Loucy (cell line): ENCODE measurements at regions not wholly inside any gene's neighbourhood (a gene's known extent, or its start where the extent isn't known, plus 50 kb on each side); places are given as distances from the start of the nearest gene placed in this dataset.

Source experiments
- H2AFZ ChIP-seq: fragments of 200-600 bp; sonication (generic); 2 replicates; pipeline ENCODE4 v1.6.0; 2016; ENCODE audit warnings: antibody characterized with exemption, mild to moderate bottlenecking, low read length, moderate library complexity
- H3F3A ChIP-seq: fragments of 200-600 bp; 2 replicates; pipeline ENCODE4 v1.6.0; 2016; ENCODE audit warnings: antibody characterized with exemption, low read depth, mild to moderate bottlenecking
- H3K27me3 ChIP-seq: fragments of 200-600 bp; sonication (generic); 2 replicates; pipeline ENCODE4 v1.6.1; 2014; ENCODE audit warnings: low read length, mild to moderate bottlenecking; ENCODE audit not compliant: insufficient read depth, poor library complexity, severe bottlenecking
- H3K36me3 ChIP-seq: fragments of 200-600 bp; sonication (generic); 2 replicates; pipeline ENCODE4 v1.6.1; 2016; ENCODE audit warnings: low read length; ENCODE audit not compliant: insufficient read depth
- H3K4me1 ChIP-seq: fragments of 200-600 bp; sonication (generic); 2 replicates; pipeline ENCODE4 v1.5.1; 2014; ENCODE audit warnings: low read length, mild to moderate bottlenecking; ENCODE audit not compliant: insufficient read depth, poor library complexity, severe bottlenecking
- H3K4me2 ChIP-seq: fragments of 200-600 bp; sonication (generic); 2 replicates; pipeline ENCODE4 v1.6.0; 2014; ENCODE audit warnings: antibody characterized with exemption, low read length, low read depth, mild to moderate bottlenecking; ENCODE audit not compliant: poor library complexity, severe bottlenecking
- H3K4me3 ChIP-seq: fragments of 200-600 bp; sonication (generic); 2 replicates; pipeline ENCODE4 v1.5.1; 2014; ENCODE audit warnings: low read length, mild to moderate bottlenecking, mixed read lengths; ENCODE audit not compliant: poor library complexity, severe bottlenecking
- H3K79me2 ChIP-seq: fragments of 200-600 bp; sonication (generic); 2 replicates; pipeline ENCODE4 v1.6.1; 2014; ENCODE audit warnings: low read length; ENCODE audit not compliant: insufficient read depth
- H3K9ac ChIP-seq: fragments of 200-600 bp; sonication (generic); 2 replicates; pipeline ENCODE4 v1.6.0; 2014; ENCODE audit warnings: mild to moderate bottlenecking, low read depth, low read length, moderate library complexity; ENCODE audit not compliant: poor library complexity, severe bottlenecking
- H3K9me2 ChIP-seq: fragments of 200-600 bp; sonication (generic); replicated peaks from 2 replicates; pipeline ENCODE4 v1.6.1; 2016; ENCODE audit warnings: low read depth, low read length, mixed read lengths
- H3K9me3 ChIP-seq: fragments of 200-600 bp; sonication (generic); 2 replicates; pipeline ENCODE4 v1.6.1; 2014; ENCODE audit warnings: mild to moderate bottlenecking, antibody characterized with exemption, low read length, low read depth; ENCODE audit not compliant: insufficient read depth
- H4K20me1 ChIP-seq: fragments of 200-600 bp; sonication (generic); 2 replicates; pipeline ENCODE4 v1.6.0; 2014; ENCODE audit warnings: antibody characterized with exemption, low read length, mild to moderate bottlenecking; ENCODE audit not compliant: insufficient read depth, poor library complexity, severe bottlenecking
- CTCF ChIP-seq: fragments of 200-600 bp; sonication (generic); conservative IDR thresholded peaks from 2 replicates; pipeline ENCODE4 v1.5.1; 2014; ENCODE audit warnings: mild to moderate bottlenecking, antibody characterized with exemption, low read length
- EZH2phosphoT487 ChIP-seq: fragments of 200-600 bp; IDR thresholded peaks from 2 replicates; pipeline ENCODE4 v1.6.1; 2018; ENCODE audit warnings: antibody characterized with exemption, mild to moderate bottlenecking, moderate library complexity, borderline replicate concordance

DNA sequence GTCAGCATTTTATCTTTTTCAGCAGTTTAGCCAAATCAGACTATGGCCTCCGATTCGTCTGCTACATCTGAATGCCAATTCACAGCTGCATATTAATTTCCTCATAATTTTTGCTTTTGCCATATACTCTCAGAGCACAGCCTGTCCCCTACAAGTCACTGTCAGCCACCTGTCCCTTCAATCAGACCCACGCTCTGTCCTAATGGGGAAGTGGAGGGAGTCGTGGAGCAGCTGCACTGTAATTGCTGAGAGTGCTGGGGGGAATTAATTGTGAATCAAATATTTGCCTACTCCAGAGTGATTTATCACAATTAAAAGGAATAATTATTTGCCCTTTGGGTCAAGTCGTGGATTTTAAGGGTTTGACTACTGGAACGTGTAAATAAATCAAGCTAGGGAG, 75.5 kb downstream of the EBLN2 start:
- Histone ChIP-seq H3K79me2 (no peaks in the 10 kb centered on the region), H3K36me3 (no peaks in the 10 kb centered on the region), H2AFZ (no peak overlapping the region), H3K9me3 (no peaks in the 10 kb centered on the region), H3K27me3 (peaks cover 31% of the 10 kb centered on the region), H3K4me2 (no peak overlapping the region), H3K4me1 (no peaks in the 10 kb centered on the region), H4K20me1 (no peaks in the 10 kb centered on the region), H3K4me3 (no peak overlapping the region), H3K9ac (no peak overlapping the region), H3K9me2 (no peaks in the 10 kb centered on the region), H3F3A (no peaks in the 10 kb centered on the region)
- no peak for TF ChIP-seq EZH2phosphoT487
- TF ChIP-seq CTCF, result no peak

DNA sequence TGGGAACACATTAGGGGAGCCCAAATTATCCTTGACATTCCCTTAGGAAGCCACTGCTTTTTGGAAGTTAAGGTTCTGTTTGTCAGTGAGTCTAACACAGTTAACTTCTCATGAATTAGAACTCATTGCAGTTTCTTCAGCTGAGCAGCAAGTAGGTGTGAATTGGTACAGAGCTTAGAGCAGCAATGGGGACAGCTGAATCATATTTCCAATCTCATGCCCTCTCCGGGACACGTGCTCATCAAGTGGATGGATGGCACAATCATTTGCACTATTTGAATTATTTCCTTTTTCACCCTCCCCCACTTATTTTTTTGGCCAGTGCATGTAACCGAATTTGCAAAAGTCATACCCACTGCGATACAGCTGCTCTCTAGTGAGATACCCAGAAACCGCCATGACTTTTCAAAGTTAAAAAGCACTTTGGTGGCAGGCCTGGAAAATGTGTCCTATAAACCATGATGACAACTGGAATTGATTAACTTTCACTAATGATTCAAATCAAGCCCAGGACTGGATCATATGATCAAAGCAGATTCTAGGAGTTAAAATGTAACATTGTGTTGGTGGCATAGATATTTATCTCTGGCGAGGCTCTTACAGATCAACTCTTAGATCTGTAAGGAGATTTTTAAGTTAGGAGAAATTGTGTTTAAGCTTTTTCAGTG, 76.4 kb downstream of the EBLN2 start:
- Histone ChIP-seq H4K20me1 (no peaks in the 10 kb centered on the region), H3K9ac (no peak overlapping the region), H3K9me3 (no peaks in the 10 kb centered on the region), H3K9me2 (no peaks in the 10 kb centered on the region), H2AFZ (no peak overlapping the region), H3K4me2 (no peak overlapping the region), H3K4me1 (no peaks in the 10 kb centered on the region), H3K27me3 (peaks cover 21% of the 10 kb centered on the region), H3K79me2 (no peaks in the 10 kb centered on the region), H3K36me3 (no peaks in the 10 kb centered on the region), H3F3A (no peaks in the 10 kb centered on the region), H3K4me3 (no peak overlapping the region)
- no peak for TF ChIP-seq EZH2phosphoT487
- TF ChIP-seq CTCF, result no peak

GRCh38 chr3:73140772-73141442, 79.4 kb downstream of the EBLN2 start:
- no peaks in the 10 kb centered on the region for H3K36me3 ChIP-seq
- TF ChIP-seq CTCF, result no peak
- no peak for TF ChIP-seq EZH2phosphoT487
- no peaks in the 10 kb centered on the region for H3K9me2 ChIP-seq
- H2AFZ ChIP-seq, result no peak overlapping the region
- peaks cover 23% of the 10 kb centered on the region for H3K27me3 ChIP-seq
- H3F3A ChIP-seq, result no peaks in the 10 kb centered on the region
- no peak overlapping the region for H3K4me2 ChIP-seq
- H3K9me3 ChIP-seq, result no peaks in the 10 kb centered on the region
- no peaks in the 10 kb centered on the region for H3K79me2 ChIP-seq
- no peaks in the 10 kb centered on the region for H3K4me1 ChIP-seq
- no peaks in the 10 kb centered on the region for H4K20me1 ChIP-seq
- no peak overlapping the region for H3K9ac ChIP-seq
- no peak overlapping the region for H3K4me3 ChIP-seq
